Neuron (in vitro differentiated cells): ENCODE measurements at regions not wholly inside any gene's neighbourhood (a gene's known extent, or its start where the extent isn't known, plus 50 kb on each side); places are given as distances from the start of the nearest gene placed in this dataset.

Experiments
- H2AFZ ChIP-seq: one replicate; pipeline ENCODE4 v1.6.1; 2013; ENCODE audit warnings: low read depth, mild to moderate bottlenecking, inconsistent platforms, low read length, moderate library complexity
- H3K27me3 ChIP-seq: one replicate; pipeline ENCODE4 v1.6.1; 2013; ENCODE audit warnings: low read length; ENCODE audit not compliant: insufficient read depth
- H3K36me3 ChIP-seq: one replicate; pipeline ENCODE4 v1.6.1; 2013; ENCODE audit warnings: low read length; ENCODE audit not compliant: insufficient read depth
- H3K4me1 ChIP-seq: one replicate; pipeline ENCODE4 v1.6.1; 2013; ENCODE audit warnings: low read length; ENCODE audit not compliant: insufficient read depth
- H3K4me3 ChIP-seq: 2 replicates; pipeline ENCODE4 v1.5.1; 2013; ENCODE audit warnings: mild to moderate bottlenecking, low read length, moderate library complexity
- H3K9me3 ChIP-seq: one replicate; pipeline ENCODE4 v1.6.1; 2013; ENCODE audit warnings: low read length

DNA sequence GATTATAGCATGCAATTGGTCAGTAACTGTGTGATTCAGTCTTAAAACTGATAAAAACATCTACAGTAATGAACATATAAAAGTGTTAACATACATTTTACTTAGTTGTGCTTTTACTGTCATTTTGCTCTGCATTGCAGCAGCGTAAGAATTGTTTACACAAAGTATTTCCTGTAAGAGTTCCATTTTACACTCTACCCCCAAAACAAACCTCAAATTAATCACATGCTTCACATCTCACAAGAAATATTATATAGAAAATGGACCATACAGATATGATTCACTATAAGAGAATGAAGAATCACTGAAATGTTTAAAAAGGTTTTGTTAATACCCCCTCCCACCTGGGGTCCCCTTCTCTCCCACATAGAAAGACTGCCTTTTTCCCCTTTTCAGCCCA, 225.9 kb upstream of the LRRN1 start:
- Histone ChIP-seq H3K27me3 (no peaks in the 10 kb centered on the region), H3K4me1 (no peaks in the 10 kb centered on the region), H3K36me3 (no peaks in the 10 kb centered on the region), H2AFZ (no peak overlapping the region), H3K9me3 (no peaks in the 10 kb centered on the region), H3K4me3 (no peak overlapping the region)

DNA sequence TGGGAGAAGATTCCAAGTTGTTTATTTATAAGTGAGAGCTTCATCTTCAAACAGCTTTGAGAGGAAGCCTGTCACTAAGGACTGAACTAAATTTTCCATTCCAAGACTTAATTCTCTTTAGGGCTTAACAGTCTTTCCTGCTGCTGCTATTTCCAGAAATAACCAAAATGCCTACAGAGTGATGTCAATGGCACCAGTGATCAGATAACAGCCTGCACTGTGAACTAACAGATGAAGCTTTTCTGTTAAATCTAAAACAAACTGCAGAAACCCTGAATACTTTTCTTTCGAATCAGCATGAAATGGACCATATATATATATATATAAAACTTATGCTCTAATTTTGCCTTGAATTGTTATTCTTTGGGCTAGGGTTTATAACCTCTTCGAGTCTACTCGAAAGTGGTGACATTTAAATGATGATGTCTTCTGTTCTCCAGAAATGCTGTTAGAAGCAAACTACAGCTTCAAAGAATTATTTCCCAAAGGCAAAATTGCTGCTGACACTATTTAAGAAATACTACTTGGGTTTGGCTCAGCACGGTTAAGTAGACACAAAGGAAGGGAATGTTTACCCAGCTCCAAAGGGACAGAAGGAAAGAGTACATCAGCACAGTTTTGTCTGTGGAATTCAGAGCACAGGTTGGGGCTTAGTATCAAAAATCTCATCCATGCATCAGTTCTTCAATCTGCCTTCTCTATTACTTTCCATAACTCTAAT, 238.5 kb upstream of the LRRN1 start:
- no peaks in the 10 kb centered on the region for H3K4me1 ChIP-seq
- H3K4me3 ChIP-seq: no peak overlapping the region
- no peaks in the 10 kb centered on the region for H3K27me3 ChIP-seq
- no peak overlapping the region for H2AFZ ChIP-seq
- H3K36me3 ChIP-seq: no peaks in the 10 kb centered on the region
- H3K9me3 ChIP-seq: no peaks in the 10 kb centered on the region

DNA sequence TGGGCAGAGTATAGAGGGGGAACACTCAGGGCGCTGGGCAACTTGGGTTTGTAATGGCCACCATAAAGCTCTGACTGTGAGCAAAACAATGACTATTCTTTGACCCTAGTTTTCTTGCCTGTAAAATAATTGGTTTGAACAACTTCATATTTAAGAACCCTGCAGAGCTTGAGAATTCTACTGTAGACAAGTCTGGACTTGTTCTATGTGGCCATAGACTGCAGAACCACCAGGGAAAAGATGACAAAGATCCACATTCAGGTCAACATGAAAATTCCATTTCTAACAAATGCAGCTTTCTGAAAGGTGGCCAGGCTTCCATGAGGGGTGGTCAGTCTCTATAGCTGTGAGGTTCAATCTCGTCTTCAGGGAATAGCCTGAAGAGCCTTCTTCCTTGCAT, 239.4 kb upstream of the LRRN1 start:
- Histone ChIP-seq H3K4me3 (no peak overlapping the region), H3K9me3 (no peaks in the 10 kb centered on the region), H3K36me3 (no peaks in the 10 kb centered on the region), H3K4me1 (no peaks in the 10 kb centered on the region), H2AFZ (no peak overlapping the region), H3K27me3 (no peaks in the 10 kb centered on the region)

DNA sequence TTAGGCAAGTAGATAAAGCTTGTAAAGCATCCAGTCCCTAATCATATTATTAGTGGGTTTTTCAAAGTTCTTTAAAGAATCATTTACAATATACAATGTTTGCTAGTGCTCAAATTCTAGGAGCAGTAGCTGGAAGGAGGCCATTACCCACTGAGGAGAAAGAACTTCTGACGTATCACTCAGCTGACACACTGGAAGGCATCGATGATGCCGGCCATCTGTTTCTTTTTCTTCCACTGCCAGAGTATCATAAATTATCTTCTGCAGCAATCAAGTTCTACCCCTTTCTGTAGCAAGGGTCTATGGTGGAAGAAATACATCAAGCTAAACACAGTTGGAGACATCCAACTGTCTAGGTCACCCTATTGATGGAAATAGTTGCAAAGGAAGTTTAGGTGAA, 243.2 kb upstream of the LRRN1 start:
- Histone ChIP-seq H3K9me3 (no peaks in the 10 kb centered on the region), H2AFZ (no peak overlapping the region), H3K4me1 (no peaks in the 10 kb centered on the region), H3K4me3 (no peak overlapping the region), H3K27me3 (no peaks in the 10 kb centered on the region), H3K36me3 (no peaks in the 10 kb centered on the region)

DNA sequence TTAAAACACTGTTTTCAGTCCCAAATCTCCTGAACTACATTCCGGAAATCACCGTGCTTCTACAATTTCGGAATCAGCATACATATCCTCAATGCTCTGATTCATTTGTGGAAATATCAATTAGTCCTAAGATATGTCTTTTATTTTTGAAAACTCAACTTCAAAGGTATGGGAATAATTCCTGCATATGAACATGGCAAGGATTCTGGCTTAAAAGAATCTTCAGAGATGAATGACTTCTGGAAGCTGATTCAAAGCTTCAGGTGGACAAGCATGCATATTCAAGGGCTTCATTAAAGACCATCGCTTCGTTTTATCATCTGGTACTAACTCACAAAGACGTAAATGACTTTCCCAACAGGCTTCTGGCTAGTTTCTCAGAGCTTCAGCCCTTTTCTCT, 246.0 kb upstream of the LRRN1 start:
- H2AFZ ChIP-seq: no peak overlapping the region
- H3K9me3 ChIP-seq: no peaks in the 10 kb centered on the region
- no peaks in the 10 kb centered on the region for H3K36me3 ChIP-seq
- H3K4me1 ChIP-seq: no peaks in the 10 kb centered on the region
- no peak overlapping the region for H3K4me3 ChIP-seq
- H3K27me3 ChIP-seq: no peaks in the 10 kb centered on the region

DNA sequence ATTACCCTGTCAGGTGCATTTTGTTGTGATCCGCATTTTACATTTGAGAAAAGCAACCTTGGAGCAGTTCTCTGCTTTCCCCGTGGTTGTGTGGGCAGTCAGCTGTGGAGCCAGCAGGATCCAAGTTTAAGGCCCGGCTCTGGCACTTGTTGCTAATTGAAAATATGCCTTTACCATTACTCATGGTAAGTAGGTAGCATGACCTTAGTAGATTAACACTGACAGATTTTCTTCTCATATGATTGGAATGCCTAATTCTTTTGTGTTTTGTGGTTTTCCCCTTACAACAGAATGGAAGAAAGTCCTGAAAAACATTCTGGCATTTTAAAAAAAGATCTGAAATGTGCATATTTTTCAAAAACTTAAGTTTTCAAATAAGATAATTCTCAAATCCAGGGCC, 246.5 kb upstream of the LRRN1 start:
- Histone ChIP-seq H3K4me1 (no peaks in the 10 kb centered on the region), H3K9me3 (no peaks in the 10 kb centered on the region), H3K27me3 (no peaks in the 10 kb centered on the region), H2AFZ (no peak overlapping the region), H3K4me3 (no peak overlapping the region), H3K36me3 (no peaks in the 10 kb centered on the region)

DNA sequence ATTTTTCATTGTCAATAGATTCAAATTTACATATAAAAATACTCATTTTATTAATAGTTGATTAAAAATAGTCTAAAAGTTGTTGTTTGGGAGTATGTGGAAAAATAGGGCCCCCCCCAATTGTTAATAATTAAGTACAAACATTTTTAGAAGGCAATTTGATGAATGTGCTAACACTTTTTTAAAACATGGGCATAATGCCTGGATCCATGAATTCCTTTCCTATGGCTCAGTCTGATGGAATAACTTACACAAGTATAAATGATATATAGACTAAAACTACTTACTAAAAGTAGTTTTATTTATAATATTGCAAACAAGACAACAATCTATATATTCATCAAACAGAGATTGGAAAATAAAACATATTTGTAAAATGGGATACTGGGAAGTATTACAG, 247.2 kb upstream of the LRRN1 start:
- Histone ChIP-seq H3K4me1 (no peaks in the 10 kb centered on the region), H3K27me3 (no peaks in the 10 kb centered on the region), H2AFZ (no peak overlapping the region), H3K36me3 (no peaks in the 10 kb centered on the region), H3K9me3 (no peaks in the 10 kb centered on the region), H3K4me3 (no peak overlapping the region)

DNA sequence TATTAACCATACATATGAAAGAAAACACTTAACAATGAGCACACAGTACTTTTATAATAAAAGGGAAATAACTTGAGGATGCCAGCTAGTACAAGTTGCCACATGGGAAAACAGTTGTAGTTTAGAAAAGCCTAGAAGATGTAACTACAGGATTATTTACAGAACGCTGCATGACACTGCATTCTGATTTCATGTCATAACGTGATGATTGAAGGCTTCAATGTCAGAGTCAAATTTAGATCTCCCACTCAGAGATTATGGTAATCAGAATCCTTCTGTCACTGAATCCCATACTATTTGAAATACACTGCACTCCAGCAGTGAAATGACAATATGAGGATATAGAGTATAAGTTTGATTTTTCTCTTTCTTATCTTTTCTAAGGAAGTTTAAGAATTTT, 253.9 kb upstream of the LRRN1 start:
- Histone ChIP-seq H3K9me3 (no peaks in the 10 kb centered on the region), H2AFZ (no peak overlapping the region)

DNA sequence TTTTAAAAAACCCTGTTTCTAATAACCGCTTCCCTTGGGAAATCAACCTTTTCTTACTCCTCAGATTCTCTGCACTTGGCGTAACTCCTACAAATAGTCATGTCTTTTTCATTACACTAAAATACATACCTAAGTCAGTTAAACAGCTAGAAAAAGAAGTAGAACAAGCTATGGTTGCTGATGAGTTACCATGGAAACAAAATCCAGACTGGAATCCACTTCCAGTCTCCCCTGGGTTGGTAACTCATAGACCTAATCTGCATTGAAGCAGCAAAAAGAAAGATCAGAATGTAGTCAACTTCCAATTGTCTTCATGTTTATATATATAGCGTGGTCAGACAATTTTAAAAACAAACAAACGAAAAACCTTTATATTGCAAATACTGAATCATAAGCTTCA, 260.8 kb upstream of the LRRN1 start:
- Histone ChIP-seq H3K36me3 (no peaks in the 10 kb centered on the region), H2AFZ (no peak overlapping the region), H3K9me3 (no peaks in the 10 kb centered on the region), H3K27me3 (no peaks in the 10 kb centered on the region), H3K4me3 (no peak overlapping the region), H3K4me1 (peaks cover 5% of the 10 kb centered on the region)

More for the DNA sequence above, 253.9 kb upstream of the LRRN1 start:
- no peaks in the 10 kb centered on the region for H3K27me3 ChIP-seq
- H3K4me3 ChIP-seq: no peak overlapping the region
- H3K4me1 ChIP-seq: no peaks in the 10 kb centered on the region
- H3K36me3 ChIP-seq: no peaks in the 10 kb centered on the region

DNA sequence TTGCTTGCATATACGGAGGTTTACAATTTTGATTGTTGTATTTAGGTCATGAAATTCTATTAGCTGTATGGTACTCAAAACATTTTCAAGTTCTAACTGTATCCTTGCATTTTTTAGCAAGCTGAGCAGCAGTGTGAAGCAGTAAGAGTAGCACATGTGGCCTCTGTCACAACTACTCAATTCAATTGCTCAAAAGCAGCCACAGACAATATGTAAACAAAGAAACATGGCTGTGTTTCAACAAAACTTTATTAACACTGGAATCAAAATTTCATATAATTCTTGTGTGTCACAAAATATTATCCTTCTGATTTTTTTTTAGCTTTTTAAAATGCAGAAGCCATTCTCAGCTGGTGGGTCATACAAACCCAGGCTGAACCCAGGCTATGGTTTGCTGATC, 266.7 kb upstream of the LRRN1 start:
- Histone ChIP-seq H3K36me3 (no peaks in the 10 kb centered on the region), H3K4me1 (no peaks in the 10 kb centered on the region), H2AFZ (no peak overlapping the region), H3K27me3 (no peaks in the 10 kb centered on the region), H3K4me3 (no peak overlapping the region), H3K9me3 (no peaks in the 10 kb centered on the region)

DNA sequence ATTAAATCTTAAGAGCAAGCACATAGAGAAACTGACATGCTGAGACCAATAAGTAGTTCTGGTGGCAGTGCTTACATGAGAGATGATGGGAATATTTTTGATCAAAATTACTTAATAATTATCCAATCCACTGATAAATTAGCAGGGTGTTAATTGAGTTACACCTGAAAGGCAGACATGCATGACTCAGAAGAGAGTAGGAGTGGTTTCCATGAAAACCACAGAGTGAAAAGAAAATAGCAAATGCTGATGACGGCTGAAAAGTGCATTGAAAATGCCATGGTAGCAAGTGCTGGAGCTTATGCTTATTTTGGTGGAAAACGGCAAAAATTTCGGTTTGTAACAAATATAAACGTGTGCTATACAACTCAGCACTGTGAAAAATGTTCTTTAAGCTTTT, 267.8 kb upstream of the LRRN1 start:
- no peaks in the 10 kb centered on the region for H3K4me1 ChIP-seq
- no peaks in the 10 kb centered on the region for H3K9me3 ChIP-seq
- H3K36me3 ChIP-seq: no peaks in the 10 kb centered on the region
- no peak overlapping the region for H2AFZ ChIP-seq
- H3K4me3 ChIP-seq: no peak overlapping the region
- H3K27me3 ChIP-seq: no peaks in the 10 kb centered on the region

DNA sequence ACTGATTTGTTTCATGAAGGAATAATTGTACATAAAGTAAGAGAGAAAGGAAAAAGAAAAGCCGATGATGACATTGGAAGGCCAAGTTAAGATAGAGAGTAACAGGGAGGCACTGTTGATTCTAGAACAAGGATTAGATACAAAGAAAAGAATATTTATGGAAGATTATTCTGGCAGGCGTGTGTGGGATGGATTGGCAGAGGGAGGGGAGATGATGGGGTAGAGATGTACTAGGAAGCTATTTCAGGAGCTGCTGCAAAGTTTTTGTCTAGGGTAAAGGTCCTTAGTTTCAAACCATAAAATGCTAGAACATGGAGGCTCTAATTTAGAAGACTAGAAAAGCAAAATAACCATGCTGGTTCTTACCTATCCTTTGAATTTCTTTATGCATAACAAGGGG, 280.0 kb upstream of the LRRN1 start:
- Histone ChIP-seq H3K9me3 (no peaks in the 10 kb centered on the region), H3K36me3 (no peaks in the 10 kb centered on the region), H3K4me3 (no peak overlapping the region), H3K4me1 (no peaks in the 10 kb centered on the region), H3K27me3 (no peaks in the 10 kb centered on the region), H2AFZ (no peak overlapping the region)

DNA sequence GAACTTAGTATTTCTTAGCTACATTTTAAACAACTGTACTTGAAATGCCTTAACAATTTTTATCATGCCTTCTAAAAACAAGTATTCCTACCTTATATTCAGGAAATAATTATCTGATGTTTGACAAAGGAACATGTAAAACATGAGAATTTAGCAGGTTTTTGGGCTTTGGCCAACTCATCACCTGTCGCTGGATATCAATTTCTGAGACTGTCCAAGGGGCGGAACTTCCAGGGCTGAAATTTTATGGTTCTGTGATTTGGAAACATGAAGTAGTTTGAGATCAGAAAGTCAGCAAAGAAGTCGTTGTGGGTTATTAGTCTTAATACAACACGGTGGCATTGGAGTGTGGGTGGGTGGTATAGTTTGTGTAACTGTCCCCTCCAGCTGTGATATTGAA, 282.2 kb upstream of the LRRN1 start:
- H3K4me1 ChIP-seq: no peaks in the 10 kb centered on the region
- no peaks in the 10 kb centered on the region for H3K9me3 ChIP-seq
- H2AFZ ChIP-seq: no peak overlapping the region
- no peaks in the 10 kb centered on the region for H3K36me3 ChIP-seq
- no peaks in the 10 kb centered on the region for H3K27me3 ChIP-seq
- no peak overlapping the region for H3K4me3 ChIP-seq

DNA sequence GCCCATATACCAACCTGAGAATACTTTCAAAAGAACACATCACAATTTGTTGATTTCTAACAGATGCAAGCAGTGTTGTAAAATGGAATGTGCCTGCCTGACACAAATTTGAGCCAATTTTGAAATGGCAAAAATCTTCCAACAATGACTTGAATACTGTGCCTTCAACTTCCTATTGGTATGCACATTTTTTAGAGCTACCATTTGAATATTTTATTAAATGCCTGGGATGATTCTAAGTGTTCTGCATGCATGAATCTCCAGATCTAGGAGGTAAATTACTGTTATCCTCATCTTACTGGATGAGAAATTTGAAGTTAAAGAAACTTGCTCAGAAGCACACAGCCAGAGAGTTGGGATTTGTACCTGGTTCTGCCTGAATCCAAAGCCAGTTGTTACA, 282.8 kb upstream of the LRRN1 start:
- no peaks in the 10 kb centered on the region for H3K27me3 ChIP-seq

More for the DNA sequence above, 282.8 kb upstream of the LRRN1 start:
- Histone ChIP-seq H3K4me1 (no peaks in the 10 kb centered on the region), H2AFZ (no peak overlapping the region), H3K4me3 (no peak overlapping the region), H3K9me3 (no peaks in the 10 kb centered on the region), H3K36me3 (no peaks in the 10 kb centered on the region)
